Suprapubic skin (tissue), 3 donors: ENCODE measurements at regions not wholly inside any gene's neighbourhood (a gene's known extent, or its start where the extent isn't known, plus 50 kb on each side); places are given as distances from the start of the nearest gene placed in this dataset.

Experiments used
- EP300 ChIP-seq: sonication (generic); formaldehyde crosslinking; IDR thresholded peaks from one replicate; pipeline ENCODE4 v1.6.1; 2017; ENCODE audit warnings: antibody characterized with exemption
- POLR2A ChIP-seq, 2 donors: fragments of 450-650 bp; IDR thresholded peaks; one replicate each; pipeline ENCODE4 v1.6.1; 2017; ENCODE audit warnings: antibody characterized with exemption in 2 of 2, mild to moderate bottlenecking in 2 of 2, moderate library complexity in 2 of 2
- TF ChIP-seq, protein P1 (sequence below), 2 donors: fragments of 200-600 bp in 1 of 2; fragments of 450-650 bp in 1 of 2; sonication (generic) in 1 of 2; IDR thresholded peaks; one replicate each; pipeline ENCODE4 v1.5.1; 2016 to 2019; ENCODE audit warnings: antibody characterized with exemption in 2 of 2, mild to moderate bottlenecking in 1 of 2, moderate library complexity in 1 of 2

DNA sequence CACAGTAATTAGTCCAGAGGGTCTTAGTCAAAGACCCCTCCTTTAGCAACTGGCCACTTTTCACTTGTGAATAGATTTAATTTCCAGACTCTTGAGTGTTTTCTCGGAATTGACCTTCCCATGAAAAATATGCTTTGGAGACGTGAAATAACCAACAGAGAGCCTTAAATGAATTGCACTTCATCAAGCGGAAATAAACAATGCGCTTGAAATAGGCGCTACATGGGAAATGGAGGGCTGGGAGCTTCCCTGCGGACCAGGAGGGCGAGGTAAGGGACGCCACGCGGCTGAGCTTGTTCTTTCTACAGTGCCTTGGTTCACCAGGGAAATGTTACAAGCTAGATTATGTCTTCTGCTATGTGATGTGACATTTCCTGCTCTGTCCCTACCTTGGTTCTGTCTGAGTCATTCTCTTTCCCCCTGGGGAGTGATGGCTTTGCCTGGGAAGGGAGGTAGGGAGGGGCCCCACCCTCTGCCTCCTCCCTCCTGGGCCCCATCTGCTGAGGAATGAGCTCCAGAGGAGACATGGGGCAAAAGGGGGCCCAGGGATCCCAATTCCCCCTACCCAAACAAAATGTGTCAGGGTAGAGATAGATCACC lies 619.3 kb downstream of the PTPRU start:
- TF ChIP-seq, protein P1, sequence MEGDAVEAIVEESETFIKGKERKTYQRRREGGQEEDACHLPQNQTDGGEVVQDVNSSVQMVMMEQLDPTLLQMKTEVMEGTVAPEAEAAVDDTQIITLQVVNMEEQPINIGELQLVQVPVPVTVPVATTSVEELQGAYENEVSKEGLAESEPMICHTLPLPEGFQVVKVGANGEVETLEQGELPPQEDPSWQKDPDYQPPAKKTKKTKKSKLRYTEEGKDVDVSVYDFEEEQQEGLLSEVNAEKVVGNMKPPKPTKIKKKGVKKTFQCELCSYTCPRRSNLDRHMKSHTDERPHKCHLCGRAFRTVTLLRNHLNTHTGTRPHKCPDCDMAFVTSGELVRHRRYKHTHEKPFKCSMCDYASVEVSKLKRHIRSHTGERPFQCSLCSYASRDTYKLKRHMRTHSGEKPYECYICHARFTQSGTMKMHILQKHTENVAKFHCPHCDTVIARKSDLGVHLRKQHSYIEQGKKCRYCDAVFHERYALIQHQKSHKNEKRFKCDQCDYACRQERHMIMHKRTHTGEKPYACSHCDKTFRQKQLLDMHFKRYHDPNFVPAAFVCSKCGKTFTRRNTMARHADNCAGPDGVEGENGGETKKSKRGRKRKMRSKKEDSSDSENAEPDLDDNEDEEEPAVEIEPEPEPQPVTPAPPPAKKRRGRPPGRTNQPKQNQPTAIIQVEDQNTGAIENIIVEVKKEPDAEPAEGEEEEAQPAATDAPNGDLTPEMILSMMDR (IDR thresholded peaks at IDR 0.05) = no peak
- no peak for TF ChIP-seq EP300
- no peak for TF ChIP-seq POLR2A (IDR thresholded peaks at IDR 0.05)
